Suprapubic skin (tissue), 4 donors: ENCODE measurements at regions not wholly inside any gene's neighbourhood (a gene's known extent, or its start where the extent isn't known, plus 50 kb on each side); places are given as distances from the start of the nearest gene placed in this dataset.

Experiments
- CTCF ChIP-seq, 2 donors: fragments of 200-600 bp in 1 of 2; fragments of 450-650 bp in 1 of 2; sonication (generic) in 1 of 2; IDR thresholded peaks; one replicate each; pipeline ENCODE4 v1.5.1; 2016 to 2019; ENCODE audit warnings: antibody characterized with exemption in 2 of 2, mild to moderate bottlenecking in 1 of 2, moderate library complexity in 1 of 2
- EP300 ChIP-seq: sonication (generic); formaldehyde crosslinking; IDR thresholded peaks from one replicate; pipeline ENCODE4 v1.6.1; 2017; ENCODE audit warnings: antibody characterized with exemption
- POLR2AphosphoS5 ChIP-seq, 3 donors: sonication (generic); formaldehyde crosslinking; IDR thresholded peaks; one replicate each; pipeline ENCODE4 v1.6.1; 2017; ENCODE audit warnings: antibody characterized with exemption in 3 of 3

DNA sequence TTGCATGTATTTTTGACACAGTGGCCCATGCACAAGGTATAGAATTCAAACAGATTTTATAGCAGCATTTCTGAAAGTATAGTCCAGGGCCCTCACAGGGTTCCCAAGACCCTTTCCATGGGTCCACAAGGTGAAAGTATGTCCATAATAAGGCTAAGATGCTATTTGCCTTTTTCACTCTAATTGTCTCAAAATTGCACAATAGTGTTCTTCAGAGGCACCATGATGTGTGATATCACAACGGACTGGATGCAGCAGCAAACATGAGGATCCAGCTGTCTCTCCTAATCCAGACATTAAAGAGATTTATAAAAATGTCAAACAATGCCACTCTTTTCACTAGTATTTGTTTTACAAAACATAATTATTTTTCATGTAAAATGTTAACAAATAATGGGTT is 88.8 kb upstream of the PRDX6 start:
- TF ChIP-seq CTCF (IDR thresholded peaks at IDR 0.05) (no peak), EP300 (no peak), POLR2AphosphoS5 (IDR thresholded peaks at IDR 0.05) (no peak)
